GM23338 (cell line): ENCODE measurements at regions not wholly inside any gene's neighbourhood (a gene's known extent, or its start where the extent isn't known, plus 50 kb on each side); places are given as distances from the start of the nearest gene placed in this dataset.
"Not testable (repeated sequence)": the region's sequence is repeated elsewhere in the genome, so short reads cannot be mapped to it uniquely, and the experiment has no call there.

Experiments
- ATAC-seq: fragments of 200-7000 bp; cut with Tn5 transposase; 3 replicates; pipeline ENCODE4 v1.9.1; 2020
- DNase-seq: peaks from one replicate; pipeline ENCODE4 v3.0.0-alpha.2; 2015; ENCODE audit warnings: low spot score
- H2AFZ ChIP-seq: fragments of 200-600 bp; sonication (generic); 2 replicates; pipeline ENCODE4 v1.8.0; 2016; ENCODE audit warnings: antibody characterized with exemption, mild to moderate bottlenecking, moderate library complexity
- H3F3A ChIP-seq: fragments of 200-600 bp; sonication (generic); replicated peaks from 2 replicates; pipeline ENCODE4 v1.8.0; 2017; ENCODE audit warnings: antibody characterized with exemption, mixed run types, low read depth
- H3K27ac ChIP-seq: fragments of 200-600 bp; sonication (generic); 2 replicates; pipeline ENCODE4 v1.6.1; 2016; ENCODE audit warnings: low read depth
- H3K27me3 ChIP-seq: fragments of 200-600 bp; sonication (generic); 2 replicates; pipeline ENCODE4 v1.8.0; 2016; ENCODE audit warnings: mild to moderate bottlenecking, mixed run types, moderate library complexity; ENCODE audit not compliant: insufficient read depth
- H3K36me3 ChIP-seq: fragments of 200-600 bp; sonication (generic); 2 replicates; pipeline ENCODE4 v1.8.0; 2016; ENCODE audit warnings: mild to moderate bottlenecking; ENCODE audit not compliant: insufficient read depth
- H3K4me1 ChIP-seq: fragments of 200-600 bp; sonication (generic); 2 replicates; pipeline ENCODE4 v1.8.0; 2016; ENCODE audit warnings: mild to moderate bottlenecking, moderate library complexity; ENCODE audit not compliant: insufficient read depth
- H3K4me2 ChIP-seq: fragments of 200-600 bp; sonication (generic); 2 replicates; pipeline ENCODE4 v1.7.1; 2017; ENCODE audit warnings: mixed run types
- H3K4me3 ChIP-seq: fragments of 200-600 bp; sonication (generic); 2 replicates; pipeline ENCODE4 v1.6.1; 2016; ENCODE audit warnings: mixed run types
- H3K79me2 ChIP-seq: fragments of 200-600 bp; sonication (generic); replicated peaks from 2 replicates; pipeline ENCODE4 v1.8.0; 2017; ENCODE audit warnings: mild to moderate bottlenecking; ENCODE audit not compliant: insufficient read depth
- H3K9me2 ChIP-seq: fragments of 200-600 bp; sonication (generic); 2 replicates; pipeline ENCODE4 v1.8.0; 2017; ENCODE audit not compliant: insufficient read depth
- H4K20me1 ChIP-seq: fragments of 200-600 bp; sonication (generic); replicated peaks from 2 replicates; pipeline ENCODE4 v1.8.0; 2017; ENCODE audit warnings: mild to moderate bottlenecking; ENCODE audit not compliant: insufficient read depth
- H3K27ac Mint-ChIP-seq: 2 replicates; pipeline ENCODE4 v1.8.0; 2020; ENCODE audit warnings: inconsistent platforms, mild to moderate bottlenecking, moderate library complexity, mixed read lengths
- H3K27me3 Mint-ChIP-seq: 3 replicates; pipeline ENCODE4 v1.8.0; 2022; ENCODE audit warnings: low read depth, mild to moderate bottlenecking, moderate library complexity, mixed read lengths, inconsistent platforms; ENCODE audit not compliant: insufficient read depth, poor library complexity
- H3K36me3 Mint-ChIP-seq: 3 replicates; pipeline ENCODE4 v1.8.0; 2021; ENCODE audit warnings: low read depth, mild to moderate bottlenecking, inconsistent platforms, moderate library complexity, mixed read lengths
- H3K4me1 Mint-ChIP-seq: 3 replicates; pipeline ENCODE4 v1.8.0; 2020; ENCODE audit warnings: mild to moderate bottlenecking, inconsistent platforms, mixed read lengths
- H3K4me3 Mint-ChIP-seq: 3 replicates; pipeline ENCODE4 v1.8.0; 2021; ENCODE audit warnings: moderate library complexity, mild to moderate bottlenecking, inconsistent platforms, mixed read lengths
- H3K9me3 Mint-ChIP-seq: 3 replicates; pipeline ENCODE4 v1.8.0; 2020; ENCODE audit warnings: moderate library complexity, mild to moderate bottlenecking, inconsistent platforms, mixed read lengths
- NANOG ChIP-seq: IDR thresholded peaks from 2 replicates; pipeline ENCODE4 v1.6.1; 2016; ENCODE audit warnings: antibody characterized with exemption, borderline replicate concordance
- POLR2AphosphoS5 ChIP-seq: IDR thresholded peaks from 2 replicates; pipeline ENCODE4 v1.6.1; 2016; ENCODE audit warnings: antibody characterized with exemption, low read depth
- TF ChIP-seq, protein P1 (sequence below): IDR thresholded peaks from one replicate; pipeline ENCODE4 v1.6.1; 2018; ENCODE audit warnings: antibody characterized with exemption; ENCODE audit not compliant: unreplicated experiment
- TF ChIP-seq, protein P2 (sequence below), 2 experiments: fragments of 200-600 bp in 1 of 2; sonication (generic) in 1 of 2; conservative IDR thresholded peaks; 2 replicates each; pipeline versions ENCODE4 v1.5.1 to v1.6.1; 2016 to 2017; ENCODE audit warnings: antibody characterized with exemption in 2 of 2, low read depth in 2 of 2, mild to moderate bottlenecking in 2 of 2, moderate library complexity in 1 of 2

- Histone ChIP-seq H3K27me3 (no peaks in the 10 kb centered on the region), H2AFZ (no peak overlapping the region), H3K27ac (no peak overlapping the region), H3K4me3 (no peak overlapping the region), H3K9me2 (no peaks in the 10 kb centered on the region), H3K79me2 (no peaks in the 10 kb centered on the region), H3K36me3 (no peaks in the 10 kb centered on the region), H4K20me1 (no peaks in the 10 kb centered on the region), H3K4me1 (no peaks in the 10 kb centered on the region), H3F3A (no peaks in the 10 kb centered on the region), H3K4me2 (no peak overlapping the region)
- ATAC-seq (no peak), DNase-seq (no peak)
- H3K9me3 Mint-ChIP-seq: no peaks in the 10 kb centered on the region; the same call in 2 of the 3 replicates
- H3K36me3 Mint-ChIP-seq: peaks cover 3% of the 10 kb centered on the region; the same call in 1 of the 3 replicates
- no peak overlapping the region for H3K4me3 Mint-ChIP-seq
- H3K27me3 Mint-ChIP-seq: peaks cover 2% of the 10 kb centered on the region
- no peaks in the 10 kb centered on the region for H3K4me1 Mint-ChIP-seq
- TF ChIP-seq, protein P1, sequence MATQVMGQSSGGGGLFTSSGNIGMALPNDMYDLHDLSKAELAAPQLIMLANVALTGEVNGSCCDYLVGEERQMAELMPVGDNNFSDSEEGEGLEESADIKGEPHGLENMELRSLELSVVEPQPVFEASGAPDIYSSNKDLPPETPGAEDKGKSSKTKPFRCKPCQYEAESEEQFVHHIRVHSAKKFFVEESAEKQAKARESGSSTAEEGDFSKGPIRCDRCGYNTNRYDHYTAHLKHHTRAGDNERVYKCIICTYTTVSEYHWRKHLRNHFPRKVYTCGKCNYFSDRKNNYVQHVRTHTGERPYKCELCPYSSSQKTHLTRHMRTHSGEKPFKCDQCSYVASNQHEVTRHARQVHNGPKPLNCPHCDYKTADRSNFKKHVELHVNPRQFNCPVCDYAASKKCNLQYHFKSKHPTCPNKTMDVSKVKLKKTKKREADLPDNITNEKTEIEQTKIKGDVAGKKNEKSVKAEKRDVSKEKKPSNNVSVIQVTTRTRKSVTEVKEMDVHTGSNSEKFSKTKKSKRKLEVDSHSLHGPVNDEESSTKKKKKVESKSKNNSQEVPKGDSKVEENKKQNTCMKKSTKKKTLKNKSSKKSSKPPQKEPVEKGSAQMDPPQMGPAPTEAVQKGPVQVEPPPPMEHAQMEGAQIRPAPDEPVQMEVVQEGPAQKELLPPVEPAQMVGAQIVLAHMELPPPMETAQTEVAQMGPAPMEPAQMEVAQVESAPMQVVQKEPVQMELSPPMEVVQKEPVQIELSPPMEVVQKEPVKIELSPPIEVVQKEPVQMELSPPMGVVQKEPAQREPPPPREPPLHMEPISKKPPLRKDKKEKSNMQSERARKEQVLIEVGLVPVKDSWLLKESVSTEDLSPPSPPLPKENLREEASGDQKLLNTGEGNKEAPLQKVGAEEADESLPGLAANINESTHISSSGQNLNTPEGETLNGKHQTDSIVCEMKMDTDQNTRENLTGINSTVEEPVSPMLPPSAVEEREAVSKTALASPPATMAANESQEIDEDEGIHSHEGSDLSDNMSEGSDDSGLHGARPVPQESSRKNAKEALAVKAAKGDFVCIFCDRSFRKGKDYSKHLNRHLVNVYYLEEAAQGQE: no peak
- H3K27ac Mint-ChIP-seq: no peak overlapping the region
These were observed 62.1 kb upstream of the GRPR start for GRCh38 chrX:16061296-16061695.

DNA sequence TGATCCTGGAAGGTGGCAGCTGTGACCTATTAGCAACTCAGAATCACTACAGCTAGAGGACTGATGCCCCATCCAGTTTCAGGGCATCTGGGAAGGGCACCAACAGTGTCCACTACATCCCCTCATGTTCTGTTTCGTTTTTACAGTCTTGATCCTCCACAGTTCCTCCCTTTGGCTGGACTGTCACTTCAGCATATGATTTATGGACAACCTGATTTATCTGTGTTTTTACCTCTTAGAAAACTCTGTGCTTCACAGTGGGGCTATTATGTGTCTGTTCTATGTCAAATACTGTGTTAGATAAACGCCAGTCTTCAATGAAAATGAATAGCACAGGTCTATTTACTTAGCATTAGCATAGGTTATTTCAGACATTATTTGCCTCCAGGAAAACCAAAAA, 63.1 kb upstream of the GRPR start:
- H3K9me3 Mint-ChIP-seq: no peaks in the 10 kb centered on the region; the same call in 2 of the 3 replicates
- H3K4me3 ChIP-seq: no peak overlapping the region
- no peak overlapping the region for H2AFZ ChIP-seq
- no peak overlapping the region for H3K27ac Mint-ChIP-seq
- no peaks in the 10 kb centered on the region for H3K9me2 ChIP-seq
- TF ChIP-seq NANOG: no peak
- no peak for TF ChIP-seq POLR2AphosphoS5
- TF ChIP-seq, protein P2, sequence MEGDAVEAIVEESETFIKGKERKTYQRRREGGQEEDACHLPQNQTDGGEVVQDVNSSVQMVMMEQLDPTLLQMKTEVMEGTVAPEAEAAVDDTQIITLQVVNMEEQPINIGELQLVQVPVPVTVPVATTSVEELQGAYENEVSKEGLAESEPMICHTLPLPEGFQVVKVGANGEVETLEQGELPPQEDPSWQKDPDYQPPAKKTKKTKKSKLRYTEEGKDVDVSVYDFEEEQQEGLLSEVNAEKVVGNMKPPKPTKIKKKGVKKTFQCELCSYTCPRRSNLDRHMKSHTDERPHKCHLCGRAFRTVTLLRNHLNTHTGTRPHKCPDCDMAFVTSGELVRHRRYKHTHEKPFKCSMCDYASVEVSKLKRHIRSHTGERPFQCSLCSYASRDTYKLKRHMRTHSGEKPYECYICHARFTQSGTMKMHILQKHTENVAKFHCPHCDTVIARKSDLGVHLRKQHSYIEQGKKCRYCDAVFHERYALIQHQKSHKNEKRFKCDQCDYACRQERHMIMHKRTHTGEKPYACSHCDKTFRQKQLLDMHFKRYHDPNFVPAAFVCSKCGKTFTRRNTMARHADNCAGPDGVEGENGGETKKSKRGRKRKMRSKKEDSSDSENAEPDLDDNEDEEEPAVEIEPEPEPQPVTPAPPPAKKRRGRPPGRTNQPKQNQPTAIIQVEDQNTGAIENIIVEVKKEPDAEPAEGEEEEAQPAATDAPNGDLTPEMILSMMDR (conservative IDR thresholded peaks at IDR 0.05; ENCODE audit: low read depth in 2 of 2): no peak
- TF ChIP-seq, protein P1: no peak
- H3K4me2 ChIP-seq: no peak overlapping the region
- no peaks in the 10 kb centered on the region for H3K79me2 ChIP-seq
- no peak overlapping the region for H3K4me3 Mint-ChIP-seq
- peaks cover 3% of the 10 kb centered on the region; the same call in 1 of the 3 replicates for H3K36me3 Mint-ChIP-seq
- H3K4me1 ChIP-seq: no peaks in the 10 kb centered on the region
- no peaks in the 10 kb centered on the region for H3K27me3 Mint-ChIP-seq
- no peaks in the 10 kb centered on the region for H3K4me1 Mint-ChIP-seq
- H3K36me3 ChIP-seq: no peaks in the 10 kb centered on the region
- H3K27me3 ChIP-seq: no peaks in the 10 kb centered on the region
- H3K27ac ChIP-seq: no peak overlapping the region
- no peak for ATAC-seq
- H3F3A ChIP-seq: no peaks in the 10 kb centered on the region
- DNase-seq: no peak
- no peaks in the 10 kb centered on the region for H4K20me1 ChIP-seq

DNA sequence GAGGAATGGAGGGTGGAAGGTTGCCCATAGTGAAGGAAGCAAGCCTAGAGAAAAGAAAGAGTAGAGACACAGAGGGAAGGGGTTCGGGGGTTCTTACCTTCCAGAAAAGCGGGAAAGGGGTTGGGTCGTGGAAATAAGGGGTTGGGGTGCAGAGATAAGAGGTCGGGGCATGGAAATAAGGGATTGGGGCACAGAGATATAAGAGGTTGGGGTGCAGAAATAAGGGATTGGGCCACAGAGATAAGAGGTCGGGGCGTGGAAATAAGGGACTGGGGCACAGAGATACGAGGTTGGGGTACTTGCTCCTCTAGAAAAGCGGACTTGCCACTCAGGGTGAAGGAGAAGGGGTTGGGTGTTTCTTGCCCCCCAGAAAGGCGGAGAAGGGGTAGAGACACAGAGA, 74.2 kb upstream of the GRPR start:
- not testable (repeated sequence) for H3K9me2 ChIP-seq, H3K27me3 ChIP-seq, H3K27ac ChIP-seq, H2AFZ ChIP-seq, DNase-seq, H3K4me1 Mint-ChIP-seq, ATAC-seq, H3K4me1 ChIP-seq, H3K36me3 ChIP-seq, H3K4me2 ChIP-seq, H4K20me1 ChIP-seq, H3K27ac Mint-ChIP-seq, H3K79me2 ChIP-seq, H3K4me3 Mint-ChIP-seq, H3K27me3 Mint-ChIP-seq, H3F3A ChIP-seq, H3K4me3 ChIP-seq
- Mint-ChIP-seq H3K9me3 (peaks cover 51% of the 10 kb centered on the region), H3K36me3 (peaks cover 68% of the 10 kb centered on the region)
